ENCODE measurements at regions not wholly inside any gene's neighbourhood (a gene's known extent, or its start where the extent isn't known, plus 50 kb on each side); places are given as distances from the start of the nearest gene placed in this dataset.

DNA sequence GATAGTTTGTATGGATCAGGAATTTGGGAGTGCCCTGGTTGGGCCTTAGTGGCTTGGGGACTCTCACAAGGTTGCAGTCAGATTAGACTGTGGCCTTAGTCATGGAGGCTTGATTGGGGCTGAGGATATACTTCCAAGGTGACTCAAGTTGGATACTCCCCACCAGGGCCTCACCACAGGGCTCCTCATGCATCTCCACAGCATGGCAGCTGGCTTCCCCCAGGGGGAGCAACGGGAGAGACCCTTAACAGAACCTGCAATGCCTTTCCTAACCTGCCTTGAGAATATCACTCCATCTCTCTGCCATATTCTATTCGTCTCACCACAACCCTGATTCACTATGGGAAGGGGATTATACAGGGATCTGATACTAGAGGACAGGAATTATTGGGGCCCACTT is 161.9 kb downstream of the RELL1 start:
- H3K4me3 ChIP-seq (ENCODE audit: low read depth, low read length) = no peak overlapping the region
- DNase-seq (ENCODE audit: low read depth) = no peak
- TF ChIP-seq CTCF (conservative IDR thresholded peaks at IDR 0.05; ENCODE audit: low read depth, low read length) = no peak

- DNase-seq (ENCODE audit: low read depth) = no peak
- no peak overlapping the region for H3K4me3 ChIP-seq (ENCODE audit: low read depth, low read length)
- peak; percentile 27 for TF ChIP-seq CTCF (conservative IDR thresholded peaks at IDR 0.05; ENCODE audit: low read depth, low read length)
Measured at GRCh38 chr4:37522996-37523395, 163.2 kb downstream of the RELL1 start.

GRCh38 chr4:37517326-37517725 is 168.8 kb downstream of the RELL1 start:
- TF ChIP-seq CTCF (conservative IDR thresholded peaks at IDR 0.05; ENCODE audit: low read depth, low read length) = no peak
- no peak for DNase-seq (ENCODE audit: low read depth)
- H3K4me3 ChIP-seq (ENCODE audit: low read depth, low read length) = no peak overlapping the region

GRCh38 chr4:37516057-37516775 is 170.0 kb downstream of the RELL1 start:
- no peak for TF ChIP-seq CTCF (conservative IDR thresholded peaks at IDR 0.05; ENCODE audit: low read depth, low read length)
- no peak for DNase-seq (ENCODE audit: low read depth)
- H3K4me3 ChIP-seq (ENCODE audit: low read depth, low read length) = no peak overlapping the region

- no peak overlapping the region for H3K4me3 ChIP-seq (ENCODE audit: low read depth, low read length)
- no peak for DNase-seq (ENCODE audit: low read depth)
- TF ChIP-seq CTCF (conservative IDR thresholded peaks at IDR 0.05; ENCODE audit: low read depth, low read length) = no peak
Measured at GRCh38 chr4:37510626-37511025, 175.6 kb downstream of the RELL1 start.

- no peak for TF ChIP-seq CTCF (conservative IDR thresholded peaks at IDR 0.05; ENCODE audit: low read depth, low read length)
- no peak overlapping the region for H3K4me3 ChIP-seq (ENCODE audit: low read depth, low read length)
- DNase-seq (ENCODE audit: low read depth) = no peak
Measured at GRCh38 chr4:37503261-37503660, 182.9 kb downstream of the RELL1 start.

- no peak for TF ChIP-seq CTCF (conservative IDR thresholded peaks at IDR 0.05; ENCODE audit: low read depth, low read length)
- DNase-seq (ENCODE audit: low read depth) = no peak
- H3K4me3 ChIP-seq (ENCODE audit: low read depth, low read length) = no peak overlapping the region
Measured at GRCh38 chr4:37502070-37502469, 184.1 kb downstream of the RELL1 start.

Measured in epithelial cell of proximal tubule (primary cell).